ENCODE measurements at regions not wholly inside any gene's neighbourhood (a gene's known extent, or its start where the extent isn't known, plus 50 kb on each side); places are given as distances from the start of the nearest gene placed in this dataset.

DNA sequence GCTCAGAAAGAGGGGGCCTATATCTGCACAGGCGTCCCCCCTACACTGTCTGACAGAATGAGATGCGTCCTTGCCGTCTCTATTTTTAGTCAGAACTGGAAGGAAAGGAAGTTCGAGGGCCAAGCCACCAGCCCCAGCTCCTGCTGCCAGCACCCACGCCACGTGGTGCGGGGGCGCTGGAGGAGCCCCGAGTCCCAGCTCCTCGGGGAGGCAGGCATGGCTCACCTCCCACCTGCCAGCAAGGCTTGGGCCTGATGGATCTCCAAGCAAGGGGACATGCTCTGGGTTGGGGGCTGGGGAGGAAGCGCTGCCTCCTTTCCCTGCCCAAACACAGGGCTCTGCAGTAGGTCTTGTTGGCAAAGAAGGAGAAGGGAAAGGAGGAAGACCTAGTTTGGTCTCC is 80.3 kb upstream of the ARAP3 start:
- Mint-ChIP-seq H3K36me3 (ENCODE audit: unreplicated experiment) (peaks cover 2% of the 10 kb centered on the region), H3K9me3 (ENCODE audit: unreplicated experiment) (no peaks in the 10 kb centered on the region), H3K27me3 (ENCODE audit: unreplicated experiment) (peaks cover 56% of the 10 kb centered on the region), H3K4me3 (ENCODE audit: unreplicated experiment) (no peak overlapping the region), H3K4me1 (ENCODE audit: unreplicated experiment) (peaks cover 5% of the 10 kb centered on the region), H3K27ac (ENCODE audit: unreplicated experiment) (no peak overlapping the region)
- TF ChIP-seq, protein P1, sequence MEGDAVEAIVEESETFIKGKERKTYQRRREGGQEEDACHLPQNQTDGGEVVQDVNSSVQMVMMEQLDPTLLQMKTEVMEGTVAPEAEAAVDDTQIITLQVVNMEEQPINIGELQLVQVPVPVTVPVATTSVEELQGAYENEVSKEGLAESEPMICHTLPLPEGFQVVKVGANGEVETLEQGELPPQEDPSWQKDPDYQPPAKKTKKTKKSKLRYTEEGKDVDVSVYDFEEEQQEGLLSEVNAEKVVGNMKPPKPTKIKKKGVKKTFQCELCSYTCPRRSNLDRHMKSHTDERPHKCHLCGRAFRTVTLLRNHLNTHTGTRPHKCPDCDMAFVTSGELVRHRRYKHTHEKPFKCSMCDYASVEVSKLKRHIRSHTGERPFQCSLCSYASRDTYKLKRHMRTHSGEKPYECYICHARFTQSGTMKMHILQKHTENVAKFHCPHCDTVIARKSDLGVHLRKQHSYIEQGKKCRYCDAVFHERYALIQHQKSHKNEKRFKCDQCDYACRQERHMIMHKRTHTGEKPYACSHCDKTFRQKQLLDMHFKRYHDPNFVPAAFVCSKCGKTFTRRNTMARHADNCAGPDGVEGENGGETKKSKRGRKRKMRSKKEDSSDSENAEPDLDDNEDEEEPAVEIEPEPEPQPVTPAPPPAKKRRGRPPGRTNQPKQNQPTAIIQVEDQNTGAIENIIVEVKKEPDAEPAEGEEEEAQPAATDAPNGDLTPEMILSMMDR (IDR thresholded peaks at IDR 0.05) = no peak
- no peak for DNase-seq (ENCODE audit: extremely low spot score, unreplicated experiment)

DNA sequence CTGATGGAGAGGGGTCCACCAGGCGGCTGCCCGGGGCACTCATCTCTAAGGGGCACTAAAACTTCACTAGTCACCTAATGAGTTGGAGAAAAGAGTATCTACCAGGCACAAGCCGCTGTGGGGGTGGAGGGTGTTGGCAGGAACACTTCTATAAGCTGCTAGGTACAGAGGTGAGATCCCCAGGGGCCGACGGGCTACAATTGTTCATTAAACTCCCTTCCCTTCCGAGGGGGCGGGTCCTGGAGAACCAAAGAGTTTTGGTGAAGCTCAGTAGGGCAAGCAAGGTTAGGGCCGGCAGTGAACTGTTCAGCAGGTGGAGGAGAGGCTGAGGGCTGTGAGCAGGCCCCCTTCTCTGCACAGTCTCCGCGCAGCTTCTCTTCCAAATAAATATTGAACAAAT is 78.7 kb upstream of the ARAP3 start:
- peaks cover 48% of the 10 kb centered on the region for H3K27me3 Mint-ChIP-seq (ENCODE audit: unreplicated experiment)

DNA sequence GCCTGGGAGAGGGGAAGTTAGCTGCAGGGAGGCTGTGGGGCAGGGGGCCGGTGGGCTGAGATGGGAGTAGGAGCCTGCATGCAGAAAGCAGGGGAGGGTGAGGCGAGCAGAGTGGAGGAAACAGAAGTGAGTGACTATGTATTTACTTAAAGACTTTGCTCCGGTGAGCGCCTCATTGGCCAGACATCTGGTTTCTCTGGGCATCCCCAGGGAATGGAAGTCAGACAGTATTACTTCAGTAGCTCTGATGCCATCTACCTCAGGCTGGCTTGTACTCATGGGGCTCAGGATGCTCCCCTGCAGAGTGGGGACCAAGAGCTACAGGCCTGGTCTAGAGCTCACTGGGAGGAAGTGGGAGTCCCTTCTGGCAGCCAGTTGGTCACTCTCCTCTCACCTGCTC is 78.2 kb upstream of the ARAP3 start:
- no peak overlapping the region for H3K27ac Mint-ChIP-seq (ENCODE audit: unreplicated experiment)
- TF ChIP-seq, protein P1 (IDR thresholded peaks at IDR 0.05) = no peak
- peaks cover 43% of the 10 kb centered on the region for H3K27me3 Mint-ChIP-seq (ENCODE audit: unreplicated experiment)
- peaks cover 2% of the 10 kb centered on the region for H3K36me3 Mint-ChIP-seq (ENCODE audit: unreplicated experiment)
- no peak overlapping the region for H3K4me3 Mint-ChIP-seq (ENCODE audit: unreplicated experiment)
- no peak for DNase-seq (ENCODE audit: extremely low spot score, unreplicated experiment)
- no peaks in the 10 kb centered on the region for H3K9me3 Mint-ChIP-seq (ENCODE audit: unreplicated experiment)
- peaks cover 5% of the 10 kb centered on the region for H3K4me1 Mint-ChIP-seq (ENCODE audit: unreplicated experiment)

More for the DNA sequence above, 78.7 kb upstream of the ARAP3 start:
- H3K9me3 Mint-ChIP-seq (ENCODE audit: unreplicated experiment) = no peaks in the 10 kb centered on the region
- H3K36me3 Mint-ChIP-seq (ENCODE audit: unreplicated experiment) = peaks cover 2% of the 10 kb centered on the region
- peaks cover 5% of the 10 kb centered on the region for H3K4me1 Mint-ChIP-seq (ENCODE audit: unreplicated experiment)
- DNase-seq (ENCODE audit: extremely low spot score, unreplicated experiment) = no peak
- H3K4me3 Mint-ChIP-seq (ENCODE audit: unreplicated experiment) = no peak overlapping the region
- no peak overlapping the region for H3K27ac Mint-ChIP-seq (ENCODE audit: unreplicated experiment)
- TF ChIP-seq, protein P1 (IDR thresholded peaks at IDR 0.05) = no peak

DNA sequence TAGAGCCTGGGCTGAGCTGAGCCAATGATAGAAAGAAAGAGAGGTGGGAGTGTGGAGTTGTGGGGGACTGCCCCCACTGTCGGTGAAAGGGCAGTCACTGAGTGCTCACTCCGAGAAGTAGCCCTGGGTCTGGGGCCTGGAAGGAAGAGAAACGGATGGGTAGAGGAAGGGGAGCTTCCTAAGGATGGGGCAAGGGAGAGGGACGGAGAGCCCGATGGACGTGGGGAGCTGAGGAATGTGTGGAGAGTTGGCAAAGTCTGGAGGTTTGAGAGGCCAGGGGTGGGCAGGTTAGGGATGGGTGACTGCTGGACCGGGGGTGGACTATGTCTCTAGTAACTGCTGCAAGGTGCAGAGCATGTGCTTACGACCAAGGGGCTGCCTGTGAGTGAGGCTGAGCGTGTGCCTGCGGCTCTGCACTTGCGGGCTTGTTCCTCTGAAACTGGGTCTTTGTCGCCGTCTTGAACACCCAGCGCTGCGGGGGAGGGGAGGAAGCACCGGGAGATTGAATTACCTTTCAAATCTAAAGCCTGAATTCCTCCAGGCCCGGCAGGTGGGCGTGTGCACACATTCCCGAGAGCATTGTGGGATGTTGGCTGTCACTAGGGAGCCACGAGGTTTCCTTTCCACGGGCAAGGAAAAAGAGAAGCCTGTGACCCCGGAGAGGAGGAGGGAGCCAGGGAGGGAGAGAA is 76.4 kb upstream of the ARAP3 start:
- DNase-seq (ENCODE audit: extremely low spot score, unreplicated experiment) = no peak

DNA sequence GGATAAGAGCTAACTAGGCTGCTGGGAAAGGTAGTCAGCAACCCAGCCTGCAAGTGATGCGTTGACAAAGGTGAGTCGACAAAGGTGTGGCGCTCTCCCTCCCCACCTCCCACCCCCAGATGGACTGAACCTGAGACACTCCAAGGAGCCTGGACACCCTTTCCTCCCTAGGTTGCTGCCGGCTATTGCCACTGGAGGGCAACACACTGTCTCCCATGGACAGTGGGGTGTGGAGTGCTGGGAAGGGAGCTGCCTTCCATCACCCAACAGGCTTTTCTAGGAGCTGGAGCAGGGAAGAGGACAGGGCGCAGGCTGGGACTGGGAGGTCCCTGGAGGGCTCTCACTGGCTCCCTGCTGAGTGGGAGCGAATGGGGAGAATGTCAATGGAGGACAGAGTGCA is 75.4 kb upstream of the ARAP3 start:
- DNase-seq (ENCODE audit: extremely low spot score, unreplicated experiment) = no peak
- Mint-ChIP-seq H3K27me3 (ENCODE audit: unreplicated experiment) (peaks cover 31% of the 10 kb centered on the region), H3K4me1 (ENCODE audit: unreplicated experiment) (peaks cover 5% of the 10 kb centered on the region), H3K27ac (ENCODE audit: unreplicated experiment) (no peak overlapping the region), H3K36me3 (ENCODE audit: unreplicated experiment) (peaks cover 2% of the 10 kb centered on the region), H3K9me3 (ENCODE audit: unreplicated experiment) (no peaks in the 10 kb centered on the region), H3K4me3 (ENCODE audit: unreplicated experiment) (no peak overlapping the region)
- TF ChIP-seq, protein P1 (IDR thresholded peaks at IDR 0.05) = peak; percentile 53

More for the DNA sequence above, 76.4 kb upstream of the ARAP3 start:
- peaks cover 2% of the 10 kb centered on the region for H3K36me3 Mint-ChIP-seq (ENCODE audit: unreplicated experiment)
- no peaks in the 10 kb centered on the region for H3K9me3 Mint-ChIP-seq (ENCODE audit: unreplicated experiment)
- no peak overlapping the region for H3K27ac Mint-ChIP-seq (ENCODE audit: unreplicated experiment)
- no peak overlapping the region for H3K4me3 Mint-ChIP-seq (ENCODE audit: unreplicated experiment)
- H3K27me3 Mint-ChIP-seq (ENCODE audit: unreplicated experiment) = peaks cover 38% of the 10 kb centered on the region
- TF ChIP-seq, protein P1 (IDR thresholded peaks at IDR 0.05) = no peak
- H3K4me1 Mint-ChIP-seq (ENCODE audit: unreplicated experiment) = peaks cover 5% of the 10 kb centered on the region
